Panc1 (cell line): ENCODE measurements at regions not wholly inside any gene's neighbourhood (a gene's known extent, or its start where the extent isn't known, plus 50 kb on each side); places are given as distances from the start of the nearest gene placed in this dataset.

Experiments used
- POLR2AphosphoS5 ChIP-seq: IDR thresholded peaks from 2 replicates; pipeline ENCODE4 v1.6.1; 2012; ENCODE audit warnings: mild to moderate bottlenecking, low read depth, low read length, moderate library complexity
- TF ChIP-seq, protein P1 (sequence below): fragments of 450-650 bp; IDR thresholded peaks from 2 replicates; pipeline ENCODE4 v1.5.1; 2017; ENCODE audit warnings: mild to moderate bottlenecking
- TF ChIP-seq, protein P2 (sequence below), 2 experiments: IDR thresholded peaks; 2 replicates each; pipeline ENCODE4 v1.6.1; 2011 to 2012; ENCODE audit warnings: low read depth in 2 of 2, control low read depth in 1 of 2, low read length in 1 of 2, mild to moderate bottlenecking in 1 of 2, moderate library complexity in 1 of 2; ENCODE audit not compliant: insufficient read depth in 1 of 2

DNA sequence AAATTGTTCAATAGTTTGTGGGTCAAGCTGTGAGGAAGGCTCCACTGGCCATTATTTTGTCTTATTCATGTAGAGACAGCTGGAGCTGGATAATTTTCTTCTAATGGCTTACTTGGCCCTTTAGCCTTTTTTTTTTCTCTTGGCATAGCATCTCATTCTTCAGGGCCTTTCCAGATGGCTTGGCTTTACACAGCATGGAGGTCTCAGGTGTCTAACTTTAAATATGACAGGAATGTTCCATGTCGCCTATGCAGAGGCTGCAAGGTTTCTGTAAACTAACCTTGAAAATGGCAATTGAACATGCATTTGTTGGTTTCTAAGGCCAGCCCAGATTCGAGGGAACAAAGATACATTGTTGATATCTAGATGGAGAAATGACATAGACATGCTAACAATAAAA, 247.9 kb upstream of the CNTN5 start:
- TF ChIP-seq, protein P1, sequence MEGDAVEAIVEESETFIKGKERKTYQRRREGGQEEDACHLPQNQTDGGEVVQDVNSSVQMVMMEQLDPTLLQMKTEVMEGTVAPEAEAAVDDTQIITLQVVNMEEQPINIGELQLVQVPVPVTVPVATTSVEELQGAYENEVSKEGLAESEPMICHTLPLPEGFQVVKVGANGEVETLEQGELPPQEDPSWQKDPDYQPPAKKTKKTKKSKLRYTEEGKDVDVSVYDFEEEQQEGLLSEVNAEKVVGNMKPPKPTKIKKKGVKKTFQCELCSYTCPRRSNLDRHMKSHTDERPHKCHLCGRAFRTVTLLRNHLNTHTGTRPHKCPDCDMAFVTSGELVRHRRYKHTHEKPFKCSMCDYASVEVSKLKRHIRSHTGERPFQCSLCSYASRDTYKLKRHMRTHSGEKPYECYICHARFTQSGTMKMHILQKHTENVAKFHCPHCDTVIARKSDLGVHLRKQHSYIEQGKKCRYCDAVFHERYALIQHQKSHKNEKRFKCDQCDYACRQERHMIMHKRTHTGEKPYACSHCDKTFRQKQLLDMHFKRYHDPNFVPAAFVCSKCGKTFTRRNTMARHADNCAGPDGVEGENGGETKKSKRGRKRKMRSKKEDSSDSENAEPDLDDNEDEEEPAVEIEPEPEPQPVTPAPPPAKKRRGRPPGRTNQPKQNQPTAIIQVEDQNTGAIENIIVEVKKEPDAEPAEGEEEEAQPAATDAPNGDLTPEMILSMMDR = no peak
- TF ChIP-seq, protein P2, sequence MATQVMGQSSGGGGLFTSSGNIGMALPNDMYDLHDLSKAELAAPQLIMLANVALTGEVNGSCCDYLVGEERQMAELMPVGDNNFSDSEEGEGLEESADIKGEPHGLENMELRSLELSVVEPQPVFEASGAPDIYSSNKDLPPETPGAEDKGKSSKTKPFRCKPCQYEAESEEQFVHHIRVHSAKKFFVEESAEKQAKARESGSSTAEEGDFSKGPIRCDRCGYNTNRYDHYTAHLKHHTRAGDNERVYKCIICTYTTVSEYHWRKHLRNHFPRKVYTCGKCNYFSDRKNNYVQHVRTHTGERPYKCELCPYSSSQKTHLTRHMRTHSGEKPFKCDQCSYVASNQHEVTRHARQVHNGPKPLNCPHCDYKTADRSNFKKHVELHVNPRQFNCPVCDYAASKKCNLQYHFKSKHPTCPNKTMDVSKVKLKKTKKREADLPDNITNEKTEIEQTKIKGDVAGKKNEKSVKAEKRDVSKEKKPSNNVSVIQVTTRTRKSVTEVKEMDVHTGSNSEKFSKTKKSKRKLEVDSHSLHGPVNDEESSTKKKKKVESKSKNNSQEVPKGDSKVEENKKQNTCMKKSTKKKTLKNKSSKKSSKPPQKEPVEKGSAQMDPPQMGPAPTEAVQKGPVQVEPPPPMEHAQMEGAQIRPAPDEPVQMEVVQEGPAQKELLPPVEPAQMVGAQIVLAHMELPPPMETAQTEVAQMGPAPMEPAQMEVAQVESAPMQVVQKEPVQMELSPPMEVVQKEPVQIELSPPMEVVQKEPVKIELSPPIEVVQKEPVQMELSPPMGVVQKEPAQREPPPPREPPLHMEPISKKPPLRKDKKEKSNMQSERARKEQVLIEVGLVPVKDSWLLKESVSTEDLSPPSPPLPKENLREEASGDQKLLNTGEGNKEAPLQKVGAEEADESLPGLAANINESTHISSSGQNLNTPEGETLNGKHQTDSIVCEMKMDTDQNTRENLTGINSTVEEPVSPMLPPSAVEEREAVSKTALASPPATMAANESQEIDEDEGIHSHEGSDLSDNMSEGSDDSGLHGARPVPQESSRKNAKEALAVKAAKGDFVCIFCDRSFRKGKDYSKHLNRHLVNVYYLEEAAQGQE (IDR thresholded peaks at IDR 0.05; ENCODE audit: insufficient read depth in 1 of 2, low read depth in 2 of 2, low read length in 1 of 2) = no peak
- no peak for TF ChIP-seq POLR2AphosphoS5
